Renal cortical epithelial cell (primary cell): ENCODE measurements at regions not wholly inside any gene's neighbourhood (a gene's known extent, or its start where the extent isn't known, plus 50 kb on each side); places are given as distances from the start of the nearest gene placed in this dataset.

ENCODE experiments used
- DNase-seq: peaks from one replicate; pipeline ENCODE4 v3.0.0-alpha.2; 2011; ENCODE audit warnings: low read depth

GRCh38 chr15:100720406-100720967 is 118.1 kb downstream of the ASB7 start:
- no peak for DNase-seq

- DNase-seq = peak; percentile 100
These were observed 119.6 kb downstream of the ASB7 start for GRCh38 chr15:100721758-100722550.

- DNase-seq = peak; percentile 41
These were observed 120.3 kb downstream of the ASB7 start for GRCh38 chr15:100722551-100723314.

- DNase-seq = peak; percentile 76
These were observed 121.0 kb downstream of the ASB7 start for GRCh38 chr15:100723315-100723801.

GRCh38 chr15:100725121-100726069 is 123.0 kb downstream of the ASB7 start:
- peak; percentile 84 for DNase-seq

GRCh38 chr15:100726070-100726420 is 123.7 kb downstream of the ASB7 start:
- DNase-seq = no peak

- DNase-seq = peak; percentile 7
These were observed 124.2 kb downstream of the ASB7 start for GRCh38 chr15:100726421-100727190.

- peak; percentile 6 for DNase-seq
These were observed 125.0 kb downstream of the ASB7 start for GRCh38 chr15:100727291-100727851.

GRCh38 chr15:100728371-100729201 is 126.2 kb downstream of the ASB7 start:
- no peak for DNase-seq

GRCh38 chr15:100729461-100729860 is 127.1 kb downstream of the ASB7 start:
- DNase-seq = no peak

- no peak for DNase-seq
These were observed 127.7 kb downstream of the ASB7 start for GRCh38 chr15:100730129-100730528.

GRCh38 chr15:100730655-100731266 is 128.4 kb downstream of the ASB7 start:
- no peak for DNase-seq

GRCh38 chr15:100731267-100732152 is 129.1 kb downstream of the ASB7 start:
- DNase-seq = no peak

- peak; percentile 32 for DNase-seq
These were observed 130.0 kb downstream of the ASB7 start for GRCh38 chr15:100732211-100733055.

GRCh38 chr15:100733101-100733842 is 130.9 kb downstream of the ASB7 start:
- peak; percentile 56 for DNase-seq

- peak; percentile 50 for DNase-seq
These were observed 131.4 kb downstream of the ASB7 start for GRCh38 chr15:100733843-100734185.
